IPS DF 6.9 (cell line): ENCODE measurements at regions not wholly inside any gene's neighbourhood (a gene's known extent, or its start where the extent isn't known, plus 50 kb on each side); places are given as distances from the start of the nearest gene placed in this dataset.
A peak's percentile ranks its signal among the peaks of the same experiment; 100 is the strongest.

Experiments used
- DNase-seq: peaks from one replicate; pipeline ENCODE4 v3.0.0-alpha.2; 2013; ENCODE audit warnings: low read depth, low spot score
- H3K27ac ChIP-seq: one replicate; pipeline ENCODE4 v1.5.1; 2013; ENCODE audit warnings: low read length, control low read depth
- H3K27me3 ChIP-seq: 2 replicates; pipeline ENCODE4 v1.6.1; 2013; ENCODE audit warnings: mild to moderate bottlenecking, low read length; ENCODE audit not compliant: control insufficient read depth, insufficient read depth
- H3K36me3 ChIP-seq: 2 replicates; pipeline ENCODE4 v1.6.1; 2013; ENCODE audit warnings: low read length; ENCODE audit not compliant: control insufficient read depth, insufficient read depth
- H3K4me1 ChIP-seq: 2 replicates; pipeline ENCODE4 v1.6.1; 2013; ENCODE audit warnings: low read length; ENCODE audit not compliant: control insufficient read depth, insufficient read depth
- H3K4me3 ChIP-seq: 2 replicates; pipeline ENCODE4 v1.5.1; 2013; ENCODE audit warnings: mild to moderate bottlenecking, low read length
- H3K9me3 ChIP-seq: 2 replicates; pipeline ENCODE4 v1.6.1; 2013; ENCODE audit warnings: low read length, inconsistent platforms; ENCODE audit not compliant: control insufficient read depth, insufficient read depth
- WGBS: extraction: QIAGEN DNeasy Blood & Tissue Kit; methylation state at CpG from one replicate; pipeline ENCODE4 v1.1.7; 2013; ENCODE audit warnings: mixed read lengths, missing lambda C conversion rate; ENCODE audit not compliant: insufficient read length, insufficient coverage; 5-methylcytosine and 5-hydroxymethylcytosine counted together

DNA sequence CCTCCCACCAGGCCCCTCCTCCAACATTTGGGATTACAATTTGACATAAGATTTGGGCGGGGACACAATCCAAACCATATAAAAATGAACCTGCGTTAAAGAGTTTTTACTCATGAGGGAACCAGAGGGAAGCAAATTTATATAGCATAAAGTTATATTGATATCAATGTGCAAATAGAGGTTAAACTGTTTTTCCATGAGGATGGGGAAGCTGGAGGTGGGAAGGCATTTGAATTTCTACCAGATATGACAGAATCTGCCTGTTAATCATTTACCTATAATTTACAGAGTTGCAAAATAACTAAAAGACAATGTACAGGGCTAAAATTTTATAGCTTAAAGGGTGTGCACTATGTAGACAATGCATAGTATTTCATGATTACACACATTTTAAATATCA is 322.0 kb upstream of the FKBP1C start:
- Histone ChIP-seq H3K27ac (no peak overlapping the region), H3K36me3 (no peaks in the 10 kb centered on the region), H3K4me3 (no peak overlapping the region), H3K4me1 (no peaks in the 10 kb centered on the region), H3K9me3 (no peaks in the 10 kb centered on the region), H3K27me3 (no peaks in the 10 kb centered on the region)
- DNase-seq: no peak
- no CpG with 5 or more reads among the region's 2 CpGs for WGBS

DNA sequence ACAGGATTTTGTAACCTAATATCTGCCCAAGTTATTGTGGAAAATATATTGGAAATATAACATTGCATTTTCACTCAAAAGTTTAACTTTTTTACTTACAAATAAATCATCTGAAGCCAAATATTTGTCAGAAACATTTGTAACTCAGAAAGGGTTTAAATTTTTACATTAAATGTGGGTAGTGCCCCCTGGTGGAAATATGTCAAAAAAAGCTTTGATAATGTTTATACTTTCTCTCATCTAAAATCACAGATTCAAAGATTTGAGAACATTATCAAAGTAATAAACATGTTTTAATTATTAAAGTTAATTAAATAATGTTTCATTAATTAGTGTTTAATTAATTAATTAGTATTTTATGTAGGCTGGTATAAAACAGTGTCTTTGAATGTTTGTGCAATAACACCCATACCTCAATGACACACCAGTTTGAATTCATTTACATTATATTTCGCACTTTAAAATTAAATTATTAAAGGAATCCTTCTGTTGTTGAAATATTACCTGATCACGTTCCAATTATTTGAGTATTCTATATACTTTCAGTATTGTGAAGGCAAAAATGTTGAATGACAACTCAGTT is 320.1 kb upstream of the FKBP1C start:
- Histone ChIP-seq H3K4me1 (no peaks in the 10 kb centered on the region), H3K4me3 (no peak overlapping the region), H3K27me3 (no peaks in the 10 kb centered on the region), H3K27ac (no peak overlapping the region), H3K36me3 (no peaks in the 10 kb centered on the region), H3K9me3 (no peaks in the 10 kb centered on the region)
- DNase-seq: no peak
- no CpG with 5 or more reads among the region's 2 CpGs for WGBS

DNA sequence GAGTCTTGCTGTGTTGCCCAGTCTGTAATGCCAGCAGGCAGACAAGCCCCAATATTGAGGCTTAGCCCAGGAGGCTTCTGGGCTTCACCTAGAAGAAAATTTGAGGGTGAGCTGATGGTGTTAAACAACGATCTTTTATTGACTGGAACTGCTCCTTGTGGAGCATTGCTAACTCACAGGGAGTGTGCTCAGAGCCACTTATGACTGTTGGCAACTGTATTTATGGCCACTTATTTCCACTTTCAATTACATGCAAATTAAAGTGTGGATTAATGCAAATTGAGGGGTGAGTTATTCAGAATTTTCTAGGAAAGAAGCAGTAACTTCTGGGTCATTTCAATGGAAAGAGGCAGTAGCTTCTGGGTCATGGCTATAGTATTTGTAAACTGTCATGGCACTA is 317.2 kb upstream of the FKBP1C start:
- DNase-seq: no peak
- Histone ChIP-seq H3K9me3 (no peaks in the 10 kb centered on the region), H3K27ac (no peak overlapping the region), H3K4me1 (no peaks in the 10 kb centered on the region), H3K36me3 (no peaks in the 10 kb centered on the region), H3K4me3 (no peak overlapping the region), H3K27me3 (no peaks in the 10 kb centered on the region)
- WGBS: no CpG with 5 or more reads among the region's 1 CpG

DNA sequence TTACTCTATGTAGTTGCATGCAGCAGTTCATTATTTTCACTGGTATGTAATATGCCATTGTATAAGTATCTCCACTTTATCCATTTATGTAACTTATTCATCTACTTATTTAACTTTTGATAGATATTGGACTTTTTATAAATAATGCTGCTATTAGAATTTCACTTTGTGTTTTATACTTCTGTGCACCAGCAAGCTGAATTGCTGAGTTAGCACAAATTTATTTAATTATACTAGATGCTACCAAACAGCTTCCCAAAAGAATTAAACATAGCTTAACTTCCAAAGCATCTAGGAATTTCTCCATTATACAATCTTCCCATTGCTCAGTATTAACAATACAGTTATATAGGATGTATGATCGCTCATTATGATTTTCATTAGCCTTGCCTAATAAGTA is 308.0 kb upstream of the FKBP1C start:
- Histone ChIP-seq H3K27ac (no peak overlapping the region), H3K36me3 (no peaks in the 10 kb centered on the region), H3K4me1 (no peaks in the 10 kb centered on the region), H3K9me3 (no peaks in the 10 kb centered on the region), H3K4me3 (no peak overlapping the region), H3K27me3 (no peaks in the 10 kb centered on the region)
- WGBS: no CpG with 5 or more reads among the region's 1 CpG
- DNase-seq: no peak

DNA sequence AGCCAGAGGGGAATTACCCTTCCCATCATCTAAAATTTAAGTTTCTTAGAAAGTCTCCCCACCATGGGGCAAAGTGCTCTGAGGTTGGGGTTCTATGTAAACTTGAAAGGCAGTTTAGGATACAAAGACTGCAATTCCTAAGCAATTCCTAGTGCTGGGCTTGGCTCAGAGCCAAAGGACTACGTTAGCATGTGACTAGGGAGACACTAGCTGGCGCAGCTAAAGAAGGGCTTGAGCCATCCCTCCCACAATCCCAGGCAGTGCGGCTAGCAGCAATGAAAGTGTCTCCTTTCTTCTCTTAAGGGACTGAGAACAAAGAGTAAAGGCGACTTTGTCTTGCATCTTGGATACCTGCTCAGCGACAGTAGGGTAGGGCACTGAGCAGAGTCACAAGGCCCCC is 306.6 kb upstream of the FKBP1C start:
- no peaks in the 10 kb centered on the region for H3K36me3 ChIP-seq
- no peaks in the 10 kb centered on the region for H3K4me1 ChIP-seq
- WGBS: no CpG with 5 or more reads among the region's 5 CpGs
- no peaks in the 10 kb centered on the region for H3K9me3 ChIP-seq
- H3K27me3 ChIP-seq: no peaks in the 10 kb centered on the region
- H3K4me3 ChIP-seq: no peak overlapping the region
- H3K27ac ChIP-seq: no peak overlapping the region
- peak; percentile 20 for DNase-seq

DNA sequence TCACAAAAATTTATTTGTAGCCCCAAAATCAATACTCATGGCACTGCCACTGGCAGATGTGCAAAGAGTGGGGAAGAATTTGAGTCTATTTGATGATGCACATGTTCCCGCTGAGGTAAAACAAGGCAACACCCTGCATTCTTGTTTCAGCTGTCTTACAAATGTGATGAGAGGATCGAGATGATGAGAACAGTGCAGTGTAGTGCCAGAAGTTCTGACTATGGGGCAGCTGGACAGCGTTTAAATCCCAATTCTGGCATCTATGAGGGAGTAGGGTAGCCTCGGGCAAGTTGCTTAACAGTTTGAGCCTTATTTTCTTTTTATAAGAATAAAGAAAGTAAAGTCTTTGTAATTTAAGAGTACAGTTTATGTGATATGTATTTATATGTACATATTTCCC is 296.7 kb upstream of the FKBP1C start:
- DNase-seq: no peak
- Histone ChIP-seq H3K27me3 (no peaks in the 10 kb centered on the region), H3K27ac (no peak overlapping the region), H3K4me3 (no peak overlapping the region), H3K36me3 (no peaks in the 10 kb centered on the region), H3K9me3 (no peaks in the 10 kb centered on the region), H3K4me1 (no peaks in the 10 kb centered on the region)
- no CpG with 5 or more reads among the region's 4 CpGs for WGBS

DNA sequence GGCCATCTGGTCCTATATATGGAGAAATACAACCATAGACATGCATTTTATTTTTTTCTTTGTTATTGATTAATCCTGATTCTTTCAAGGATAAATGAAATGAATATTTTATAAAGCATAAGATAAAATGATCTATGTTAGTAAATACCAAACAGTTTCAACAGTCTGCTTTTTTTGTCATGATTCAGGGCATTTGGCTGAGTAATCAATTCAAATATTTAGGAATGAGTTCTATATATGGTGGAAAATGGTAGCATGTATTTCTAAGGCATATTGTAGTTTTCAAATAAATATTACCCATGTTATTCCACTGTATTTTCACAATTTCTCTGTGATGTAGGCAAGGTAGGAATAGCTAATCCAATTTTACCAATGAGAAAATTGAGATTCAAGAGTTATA is 287.5 kb upstream of the FKBP1C start:
- no peaks in the 10 kb centered on the region for H3K4me1 ChIP-seq
- no peaks in the 10 kb centered on the region for H3K36me3 ChIP-seq
- H3K27me3 ChIP-seq: no peaks in the 10 kb centered on the region
- DNase-seq: no peak
- H3K4me3 ChIP-seq: no peak overlapping the region
- H3K27ac ChIP-seq: no peak overlapping the region
- no peaks in the 10 kb centered on the region for H3K9me3 ChIP-seq

DNA sequence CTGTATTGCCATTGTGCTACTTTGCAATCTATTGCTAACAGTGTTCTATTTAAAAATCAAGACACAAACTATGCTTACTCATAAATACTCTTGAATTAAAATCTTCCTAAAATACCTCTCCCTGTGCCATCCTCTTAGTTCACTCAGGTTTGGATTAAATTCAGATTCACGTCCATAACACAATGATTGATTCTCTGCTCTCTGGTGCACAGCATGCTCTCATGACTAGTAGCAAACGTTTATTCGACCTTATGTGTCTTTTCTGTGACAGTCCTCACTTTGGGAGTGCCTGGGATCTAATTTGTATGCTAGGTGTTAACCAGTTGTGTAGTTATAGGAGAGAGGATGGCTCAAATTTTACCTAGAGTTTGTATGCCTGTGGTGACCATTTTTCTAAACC is 270.4 kb upstream of the FKBP1C start:
- no peaks in the 10 kb centered on the region for H3K4me1 ChIP-seq
- H3K27ac ChIP-seq: no peak overlapping the region
- H3K27me3 ChIP-seq: no peaks in the 10 kb centered on the region
- DNase-seq: no peak
- H3K4me3 ChIP-seq: no peak overlapping the region
- no peaks in the 10 kb centered on the region for H3K9me3 ChIP-seq
- WGBS: no CpG with 5 or more reads among the region's 3 CpGs
- no peaks in the 10 kb centered on the region for H3K36me3 ChIP-seq

DNA sequence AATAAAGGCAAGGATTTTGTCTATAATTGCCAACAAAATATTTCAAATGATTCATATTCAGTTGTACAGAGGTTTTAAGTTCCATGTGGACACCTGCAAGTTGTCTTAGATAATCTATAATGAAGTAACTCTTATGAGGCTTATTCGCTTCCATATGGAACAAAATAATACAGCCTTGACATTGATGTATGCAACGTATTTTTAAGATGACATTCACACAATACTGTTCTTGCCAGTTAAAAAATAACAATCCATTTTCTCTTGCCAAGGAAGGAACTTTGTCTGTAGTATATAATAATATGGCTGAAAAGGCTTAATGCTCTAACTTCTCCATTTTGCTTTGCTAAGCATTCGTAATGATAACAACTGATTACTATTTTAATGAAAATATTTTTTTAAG is 269.3 kb upstream of the FKBP1C start:
- Histone ChIP-seq H3K9me3 (no peaks in the 10 kb centered on the region), H3K4me3 (no peak overlapping the region), H3K4me1 (no peaks in the 10 kb centered on the region), H3K27me3 (no peaks in the 10 kb centered on the region), H3K27ac (no peak overlapping the region), H3K36me3 (no peaks in the 10 kb centered on the region)
- DNase-seq: no peak
- WGBS: no CpG with 5 or more reads among the region's 3 CpGs

DNA sequence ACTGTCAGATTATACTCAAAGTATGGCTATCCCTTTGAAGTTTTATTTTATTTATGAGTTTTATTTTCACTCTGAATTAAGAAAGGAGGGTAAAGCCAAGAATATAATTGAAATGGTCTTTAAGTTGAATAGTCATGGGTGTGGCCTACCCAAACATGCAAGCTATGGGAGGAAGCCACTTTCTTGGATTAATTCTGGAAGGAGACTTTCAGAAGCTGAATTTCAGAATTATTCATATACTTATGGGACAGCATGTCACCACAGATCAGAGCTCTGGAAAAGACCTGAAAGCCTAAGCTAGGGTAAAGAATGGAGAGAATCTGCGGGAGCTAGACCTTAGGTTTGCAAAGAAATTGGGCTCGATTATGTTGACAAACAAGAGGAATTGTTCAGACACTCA is 242.4 kb upstream of the FKBP1C start:
- Histone ChIP-seq H3K4me1 (no peaks in the 10 kb centered on the region), H3K36me3 (no peaks in the 10 kb centered on the region), H3K27me3 (no peaks in the 10 kb centered on the region), H3K4me3 (no peak overlapping the region), H3K9me3 (no peaks in the 10 kb centered on the region), H3K27ac (no peak overlapping the region)
- DNase-seq: no peak
- no CpG with 5 or more reads among the region's 2 CpGs for WGBS

DNA sequence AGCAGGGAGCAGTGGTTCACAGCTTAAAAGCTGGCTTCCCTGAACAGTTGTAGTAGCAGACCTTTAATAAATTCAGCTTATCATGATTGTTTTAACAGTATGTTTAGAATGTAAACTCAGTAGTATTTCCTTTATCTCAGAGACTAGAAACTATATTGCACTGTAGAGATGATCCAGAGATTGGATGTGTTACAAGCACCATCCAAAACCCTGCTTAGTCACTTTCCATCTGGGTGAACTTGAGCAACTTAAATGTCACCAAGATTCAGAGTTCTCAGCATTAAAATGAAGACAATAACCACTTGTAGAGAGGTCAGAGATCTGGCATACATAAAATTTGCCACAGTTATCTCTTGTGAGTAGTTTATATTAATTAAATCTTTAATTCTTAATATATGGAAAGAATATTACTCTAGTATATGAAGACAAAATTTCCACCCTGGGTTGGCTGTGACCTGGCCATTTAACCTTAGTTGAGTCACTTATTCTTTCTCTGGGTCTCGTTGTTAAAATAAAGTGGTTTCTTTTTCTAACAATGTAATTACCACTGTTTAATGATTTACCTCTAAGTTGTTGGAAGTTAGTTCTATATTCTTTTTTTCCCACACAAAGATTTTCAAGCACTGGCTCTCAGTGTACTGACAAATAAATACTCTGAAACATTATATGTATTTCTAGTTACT is 239.2 kb upstream of the FKBP1C start:
- no peaks in the 10 kb centered on the region for H3K27me3 ChIP-seq
- no peaks in the 10 kb centered on the region for H3K4me1 ChIP-seq
- no peak overlapping the region for H3K27ac ChIP-seq
- no CpG with 5 or more reads among the region's 1 CpG for WGBS
- no peak for DNase-seq
- H3K36me3 ChIP-seq: no peaks in the 10 kb centered on the region
- H3K4me3 ChIP-seq: no peak overlapping the region
- H3K9me3 ChIP-seq: no peaks in the 10 kb centered on the region
